NB4 (cell line): ENCODE measurements at regions not wholly inside any gene's neighbourhood (a gene's known extent, or its start where the extent isn't known, plus 50 kb on each side); places are given as distances from the start of the nearest gene placed in this dataset.

Experiments used
- DNase-seq: peaks from one replicate; pipeline ENCODE4 v3.0.0; 2010; ENCODE audit warnings: low read depth
- H3K4me3 ChIP-seq: one replicate; pipeline ENCODE4 v1.5.1; 2011; ENCODE audit warnings: mild to moderate bottlenecking, low read depth, low read length, moderate library complexity
- CTCF ChIP-seq: IDR thresholded peaks from one replicate; pipeline ENCODE4 v1.5.1; 2012; ENCODE audit warnings: low read depth, low read length
- MAX ChIP-seq: IDR thresholded peaks from 2 replicates; pipeline ENCODE4 v1.6.1; 2011; ENCODE audit warnings: low read depth, low read length
- MYC ChIP-seq: IDR thresholded peaks from 2 replicates; pipeline ENCODE4 v1.6.1; 2011; ENCODE audit warnings: low read depth, low read length
- POLR2A ChIP-seq: IDR thresholded peaks from 2 replicates; pipeline ENCODE4 v1.6.1; 2011; ENCODE audit warnings: mild to moderate bottlenecking; ENCODE audit not compliant: insufficient read length; ENCODE audit errors: extremely low read depth

- DNase-seq, result no peak
- TF ChIP-seq CTCF (no peak), MYC (no peak), POLR2A (no peak), MAX (no peak)
- no peak overlapping the region for H3K4me3 ChIP-seq
Measured at GRCh38 chr1:157893686-157894085, 52.1 kb upstream of the CD5L start.

- no peak for DNase-seq
- H3K4me3 ChIP-seq, result no peak overlapping the region
- TF ChIP-seq CTCF (no peak), MAX (no peak), POLR2A (no peak), MYC (no peak)
Measured at GRCh38 chr1:157894613-157895165, 53.1 kb upstream of the CD5L start.

GRCh38 chr1:157910270-157910669 is 68.7 kb upstream of the CD5L start:
- TF ChIP-seq MYC (no peak), POLR2A (no peak), CTCF (no peak), MAX (no peak)
- H3K4me3 ChIP-seq, result no peak overlapping the region
- no peak for DNase-seq

- no peak for TF ChIP-seq MYC
- no peak for TF ChIP-seq CTCF
- no peak for TF ChIP-seq MAX
- TF ChIP-seq POLR2A, result no peak
- DNase-seq, result no peak
Measured at GRCh38 chr1:157915859-157916258, 74.3 kb upstream of the CD5L start.

GRCh38 chr1:157916887-157917570 is 75.4 kb upstream of the CD5L start:
- no peak for DNase-seq
- TF ChIP-seq MAX, result no peak
- TF ChIP-seq POLR2A, result no peak
- no peak for TF ChIP-seq CTCF
- no peak for TF ChIP-seq MYC
- no peak overlapping the region for H3K4me3 ChIP-seq

More at GRCh38 chr1:157915859-157916258, 74.3 kb upstream of the CD5L start:
- no peak overlapping the region for H3K4me3 ChIP-seq
